HCT116 (cell line): ENCODE measurements at regions not wholly inside any gene's neighbourhood (a gene's known extent, or its start where the extent isn't known, plus 50 kb on each side); places are given as distances from the start of the nearest gene placed in this dataset.

Experiments used
- ATAC-seq: fragments of 200-7000 bp; cut with Tn5 transposase; 2 replicates; pipeline ENCODE4 v1.9.1; 2020; ENCODE audit warnings: mild to moderate bottlenecking, moderate library complexity
- BruUV-seq: library from RNA; stranded (reverse); fragments of 400-500 nt; replicated peaks from 2 replicates; lab custom pipeline; 2021; lab: Mats Ljungman, UMichigan
- CTCF ChIA-PET: fragments of 300-600 bp; sonication (Branson Sonifier 250); formaldehyde crosslinking; loops from one replicate; lab custom pipeline; 2021; ENCODE audit warnings: antibody characterized with exemption; lab: Charles Lee
- POLR2A ChIA-PET: fragments of 300-600, 350-600 bp; sonication (Branson Sonifier 250); formaldehyde crosslinking; loops from one replicate; lab custom pipeline; 2021; ENCODE audit warnings: antibody characterized with exemption; lab: Charles Lee
- RAD21 ChIA-PET, 2 experiments: fragments of 300-600 bp; sonication (Branson Sonifier 250); formaldehyde crosslinking; loops; one replicate each; lab custom pipeline; 2023; ENCODE audit warnings: low total read pairs in 2 of 2; ENCODE audit not compliant: uncharacterized antibody in 2 of 2, unreplicated experiment in 2 of 2, low non-redundant PET in 1 of 2; lab: Charles Lee
- DNase-seq: peaks from one replicate; pipeline ENCODE4 v3.0.0-alpha.2; 2010; ENCODE audit warnings: low read depth, low spot score
- H2AFZ ChIP-seq: fragments of 200-600 bp; shearing (Covaris generic), sonication (generic); 2 replicates; pipeline ENCODE4 v1.6.1; 2017; ENCODE audit warnings: low read depth, mixed run types, mixed read lengths, antibody characterized with exemption, low read length; ENCODE audit not compliant: poor library complexity, severe bottlenecking
- H3K27ac ChIP-seq: 2 replicates; pipeline ENCODE4 v1.5.1; 2012; ENCODE audit warnings: low read depth, low read length
- H3K27me3 ChIP-seq: fragments of 200-600 bp; sonication (generic); 2 replicates; pipeline ENCODE4 v1.6.1; 2016; ENCODE audit warnings: mixed run types, low read length, mixed read lengths; ENCODE audit not compliant: insufficient read depth
- H3K36me3 ChIP-seq, 2 experiments: fragments of 200-500 bp in 1 of 2; fragments of 200-600 bp in 1 of 2; sonication (Bioruptor generic) in 1 of 2; sonication (generic) in 1 of 2; 2 replicates each; pipeline versions ENCODE4 v1.5.1 to v1.6.1; 2014 to 2016; ENCODE audit warnings: low read length in 2 of 2, inconsistent platforms in 1 of 2, mixed read lengths in 1 of 2, mixed run types in 1 of 2; ENCODE audit not compliant: insufficient read depth in 2 of 2, control insufficient read depth in 1 of 2
- H3K4me1 ChIP-seq, 2 experiments: fragments of 200-600 bp in 1 of 2; sonication (generic) in 1 of 2; 2 replicates each; pipeline versions ENCODE4 v1.5.1 to v1.6.1; 2012 to 2017; ENCODE audit warnings: low read length in 2 of 2, inconsistent platforms in 1 of 2, mild to moderate bottlenecking in 1 of 2, mixed read lengths in 1 of 2, mixed run types in 1 of 2, moderate library complexity in 1 of 2; ENCODE audit not compliant: insufficient read depth in 2 of 2, control insufficient read depth in 1 of 2
- H3K4me2 ChIP-seq: fragments of 200-600 bp; sonication (generic); 2 replicates; pipeline ENCODE4 v1.6.1; 2017; ENCODE audit warnings: mixed run types, low read length, mixed read lengths
- H3K4me3 ChIP-seq, 2 experiments: fragments of 200-600 bp in 1 of 2; sonication (generic) in 1 of 2; replicated peaks in 1 of 2; 2 replicates each; pipeline ENCODE4 v1.5.1; 2011 to 2016; ENCODE audit warnings: low read length in 2 of 2, control low read depth in 1 of 2, low read depth in 1 of 2, mild to moderate bottlenecking in 1 of 2, mixed read lengths in 1 of 2, mixed run types in 1 of 2
- H3K79me2 ChIP-seq: fragments of 200-600 bp; sonication (generic); 2 replicates; pipeline ENCODE4 v1.6.1; 2017; ENCODE audit warnings: mild to moderate bottlenecking, mixed run types, low read length, moderate library complexity, mixed read lengths; ENCODE audit not compliant: insufficient read depth
- H3K9ac ChIP-seq: fragments of 200-600 bp; sonication (generic); 2 replicates; pipeline ENCODE4 v1.6.1; 2016; ENCODE audit warnings: low read length, mixed read lengths
- H3K9me2 ChIP-seq: fragments of 200-600 bp; sonication (generic), shearing (Covaris generic); 2 replicates; pipeline ENCODE4 v1.6.1; 2017; ENCODE audit warnings: mixed run types, mild to moderate bottlenecking, moderate library complexity; ENCODE audit not compliant: insufficient read depth
- H3K9me3 ChIP-seq, 2 experiments: fragments of 200-500 bp in 1 of 2; fragments of 200-600 bp in 1 of 2; sonication (Bioruptor generic) in 1 of 2; sonication (generic) in 1 of 2; 2 replicates each; pipeline ENCODE4 v1.6.1; 2014 to 2017; ENCODE audit warnings: low read length in 2 of 2, mixed read lengths in 2 of 2, inconsistent platforms in 1 of 2, low read depth in 1 of 2, mild to moderate bottlenecking in 1 of 2, mixed run types in 1 of 2, moderate library complexity in 1 of 2; ENCODE audit not compliant: control insufficient read depth in 1 of 2, insufficient read depth in 1 of 2
- H4K20me1 ChIP-seq: fragments of 200-600 bp; sonication (generic), shearing (Covaris generic); 2 replicates; pipeline ENCODE4 v1.6.1; 2017; ENCODE audit warnings: mixed run types, mild to moderate bottlenecking, moderate library complexity; ENCODE audit not compliant: insufficient read depth
- ATF3 ChIP-seq: IDR thresholded peaks from 2 replicates; pipeline ENCODE4 v1.6.1; 2012
- CBX3 ChIP-seq: IDR thresholded peaks from 2 replicates; pipeline ENCODE4 v1.6.1; 2012; ENCODE audit warnings: low read depth
- CEBPB ChIP-seq: IDR thresholded peaks from 2 replicates; pipeline ENCODE4 v1.6.1; 2012; ENCODE audit warnings: low read depth
- EGR1 ChIP-seq: IDR thresholded peaks from 2 replicates; pipeline ENCODE4 v1.6.1; 2012; ENCODE audit warnings: low read depth
- ELF1 ChIP-seq: IDR thresholded peaks from 2 replicates; pipeline ENCODE4 v1.6.1; 2012; ENCODE audit warnings: low read depth, borderline replicate concordance
- EZH2 ChIP-seq: fragments of 200-600 bp; sonication (generic); IDR thresholded peaks from 2 replicates; pipeline ENCODE4 v1.6.1; 2017; ENCODE audit warnings: antibody characterized with exemption, mixed run types
- EZH2phosphoT487 ChIP-seq: fragments of 200-600 bp; IDR thresholded peaks from 2 replicates; pipeline ENCODE4 v1.6.1; 2018; ENCODE audit warnings: antibody characterized with exemption, borderline replicate concordance
- FOSL1 ChIP-seq: IDR thresholded peaks from 2 replicates; pipeline ENCODE4 v1.6.1; 2012; ENCODE audit warnings: low read depth
- JUND ChIP-seq: IDR thresholded peaks from 2 replicates; pipeline ENCODE4 v1.6.1; 2012
- MAX ChIP-seq: IDR thresholded peaks from 2 replicates; pipeline ENCODE4 v1.6.1; 2012
- POLR2A ChIP-seq: IDR thresholded peaks from 2 replicates; pipeline ENCODE4 v1.7.0; 2011; ENCODE audit warnings: borderline replicate concordance; ENCODE audit not compliant: insufficient read depth, insufficient read length; ENCODE audit errors: extremely low read depth
- RAD21 ChIP-seq: IDR thresholded peaks from 2 replicates; pipeline ENCODE4 v1.6.1; 2012; ENCODE audit warnings: low read depth, mild to moderate bottlenecking
- REST ChIP-seq: IDR thresholded peaks from 2 replicates; pipeline ENCODE4 v1.6.1; 2012; ENCODE audit warnings: low read depth
- SIN3A ChIP-seq: IDR thresholded peaks from 2 replicates; pipeline ENCODE4 v1.6.1; 2012; ENCODE audit warnings: low read depth
- SP1 ChIP-seq: IDR thresholded peaks from 2 replicates; pipeline ENCODE4 v1.6.1; 2012; ENCODE audit warnings: low read depth
- TCF7L2 ChIP-seq: IDR thresholded peaks from 2 replicates; pipeline ENCODE4 v1.7.0; 2011; ENCODE audit warnings: borderline replicate concordance, inconsistent platforms; ENCODE audit not compliant: insufficient read depth, insufficient read length; ENCODE audit errors: extremely low read depth
- YY1 ChIP-seq: IDR thresholded peaks from 2 replicates; pipeline ENCODE4 v1.6.1; 2011; ENCODE audit warnings: low read length, low read depth, moderate library complexity, mild to moderate bottlenecking; ENCODE audit not compliant: insufficient replicate concordance; ENCODE audit errors: extremely low read depth
- ZBTB33 ChIP-seq: IDR thresholded peaks from 2 replicates; pipeline ENCODE4 v1.6.1; 2011; ENCODE audit warnings: mild to moderate bottlenecking, low read length, moderate library complexity; ENCODE audit not compliant: insufficient replicate concordance; ENCODE audit errors: extremely low read depth
- ZFX ChIP-seq: fragments of 450-650 bp; IDR thresholded peaks from 2 replicates; pipeline ENCODE4 v1.6.1; 2017
- ZNF274 ChIP-seq: fragments of 200-500 bp; sonication (Bioruptor generic); IDR thresholded peaks from 2 replicates; pipeline ENCODE4 v1.6.1; 2014; ENCODE audit warnings: mild to moderate bottlenecking, low read depth, low read length, inconsistent platforms
- intact Hi-C: fragments of 100-400 bp; cut with micrococcal nuclease; formaldehyde crosslinking; loops from 2 replicates; pipeline ENCODE4 v1.10.0; 2022

- no peaks in the 10 kb centered on the region for H3K36me3 ChIP-seq
- no peak overlapping the region for H2AFZ ChIP-seq
- DNase-seq (no peak), ATAC-seq (no peak)
- no peaks in the 10 kb centered on the region for H3K79me2 ChIP-seq
- no peak overlapping the region for H3K4me3 ChIP-seq
- no peaks in the 10 kb centered on the region for H3K9me2 ChIP-seq
- CTCF ChIA-PET = no interaction called here
- no peak for TF ChIP-seq ZBTB33
- TF ChIP-seq ZFX = no peak
- TF ChIP-seq ATF3 = no peak
- no peak for TF ChIP-seq EGR1
- TF ChIP-seq CBX3 = no peak
- TF ChIP-seq RAD21 = no peak
- no peak for TF ChIP-seq POLR2A
- no peak for TF ChIP-seq YY1
- no peak for TF ChIP-seq ELF1
- TF ChIP-seq ZNF274 = no peak
- TF ChIP-seq CEBPB = no peak
- no peak for TF ChIP-seq SIN3A
- TF ChIP-seq JUND = no peak
- no peak for TF ChIP-seq SP1
- TF ChIP-seq FOSL1 = no peak
- no peak for TF ChIP-seq REST
- TF ChIP-seq MAX = no peak
- TF ChIP-seq TCF7L2 = no peak
- TF ChIP-seq EZH2phosphoT487 = no peak
- no peak for TF ChIP-seq EZH2
- H3K4me1 ChIP-seq = no peaks in the 10 kb centered on the region
- H3K27ac ChIP-seq = no peak overlapping the region
- intact Hi-C loops = no loop called here
- no peaks in the 10 kb centered on the region for H3K9me3 ChIP-seq
- no TSS peak for BruUV-seq
- no peaks in the 10 kb centered on the region for H4K20me1 ChIP-seq
- POLR2A ChIA-PET = no interaction called here
- RAD21 ChIA-PET = no interaction called here
- H3K9ac ChIP-seq = no peak overlapping the region
- no peak overlapping the region for H3K4me2 ChIP-seq
- H3K27me3 ChIP-seq = no peaks in the 10 kb centered on the region
Observed at GRCh38 chr3:147851062-147851461, 441.9 kb downstream of the ZIC1 start.
